ENCODE measurements at regions not wholly inside any gene's neighbourhood (a gene's known extent, or its start where the extent isn't known, plus 50 kb on each side); places are given as distances from the start of the nearest gene placed in this dataset.

- H3K14ac ChIP-seq (ENCODE audit: insufficient read depth, low read length): no peak overlapping the region
- TF ChIP-seq CTCF (conservative IDR thresholded peaks at IDR 0.05): no peak
- H4K5ac ChIP-seq (ENCODE audit: insufficient read length, low read depth, low read length): no peak overlapping the region
- H2BK20ac ChIP-seq (ENCODE audit: low read depth, low read length, poor library complexity, severe bottlenecking): no peak overlapping the region
- H3K23ac ChIP-seq (ENCODE audit: insufficient read length, low read depth, low read length): no peak overlapping the region
- H4K91ac ChIP-seq (ENCODE audit: insufficient read length, low read depth, low read length): no peak overlapping the region
- Mint-ChIP-seq H3K9me3 (no peaks in the 10 kb centered on the region; a peak in 1 of 5 replicates), H3K27ac (no peak overlapping the region), H3K27me3 (ENCODE audit: low read depth) (peaks cover 31% of the 10 kb centered on the region), H3K4me1 (peaks cover 23 to 25% of the 10 kb centered on the region in 2 experiments), H3K4me3 (no peak overlapping the region), H3K36me3 (ENCODE audit: insufficient read depth in 1 of 3, low read depth in 3 of 3) (no peaks in the 10 kb centered on the region; a peak in 1 of 7 replicates)
- no peak overlapping the region for H3K4me2 ChIP-seq (ENCODE audit: insufficient read depth, insufficient read length, low read length)
- H2BK5ac ChIP-seq (ENCODE audit: insufficient read length, low read length): no peak overlapping the region
- H2BK15ac ChIP-seq (ENCODE audit: low read depth, low read length): no peak overlapping the region
- H2BK120ac ChIP-seq (ENCODE audit: low read depth, low read length, poor library complexity, severe bottlenecking): no peak overlapping the region
- H2AFZ ChIP-seq (ENCODE audit: low read length): no peak overlapping the region
- WGBS (ENCODE audit: extremely low coverage, insufficient read length, low lambda C conversion rate): no CpG with 5 or more reads among the region's 9 CpGs
- H3K4me1 ChIP-seq (ENCODE audit: insufficient read depth, low read length): no peaks in the 10 kb centered on the region
- H4K20me1 ChIP-seq (ENCODE audit: control insufficient read depth, insufficient read depth, insufficient read length): no peaks in the 10 kb centered on the region
- no peak overlapping the region for H3K18ac ChIP-seq (ENCODE audit: insufficient read length, low read depth, low read length)
- H2AK5ac ChIP-seq (ENCODE audit: insufficient read length, low read length): no peak overlapping the region
- H3K79me1 ChIP-seq (ENCODE audit: insufficient read depth, low read depth, low read length, poor library complexity, severe bottlenecking): no peaks in the 10 kb centered on the region
- H3K9ac ChIP-seq (ENCODE audit: extremely low read depth, insufficient read length, low read length): no peak overlapping the region
- no peaks in the 10 kb centered on the region for H3K27me3 ChIP-seq (ENCODE audit: insufficient read depth, low read length)
- no peak for DNase-seq
- H3K27ac ChIP-seq (ENCODE audit: insufficient read length, low read depth, low read length): no peak overlapping the region
- no peak overlapping the region for H3K4ac ChIP-seq (ENCODE audit: low read depth, low read length)
- H3K56ac ChIP-seq (ENCODE audit: insufficient read length, low read depth, low read length): no peak overlapping the region
- H3T11ph ChIP-seq (ENCODE audit: low read length): no peak overlapping the region
- no peak overlapping the region for H4K8ac ChIP-seq (replicated peaks; ENCODE audit: insufficient read length, low read depth, low read length)
- H3K23me2 ChIP-seq (ENCODE audit: insufficient read length, low read depth, low read length, poor library complexity, severe bottlenecking): no peaks in the 10 kb centered on the region
- no peak overlapping the region for H2BK12ac ChIP-seq (ENCODE audit: insufficient read length, low read depth, low read length)
- no peaks in the 10 kb centered on the region for H3K79me2 ChIP-seq (ENCODE audit: insufficient read depth, low read length)
- H3K9me3 ChIP-seq (ENCODE audit: control insufficient read depth, low read depth, low read length): no peaks in the 10 kb centered on the region
Measured at GRCh38 chr6:33906439-33906838, 102.6 kb upstream of the MLN start.

Data from H9 (cell line).